Naive thymus-derived CD4-positive, alpha-beta T cell (primary cell): ENCODE measurements at regions not wholly inside any gene's neighbourhood (a gene's known extent, or its start where the extent isn't known, plus 50 kb on each side); places are given as distances from the start of the nearest gene placed in this dataset.
"Not testable (repeated sequence)": the region's sequence is repeated elsewhere in the genome, so short reads cannot be mapped to it uniquely, and the experiment has no call there.

Experiments used
- ATAC-seq: fragments of 150-1000 bp; cut with Tn5 transposase; 2 replicates; pipeline ENCODE4 v1.10.0; 2021; ENCODE audit warnings: mild to moderate bottlenecking, moderate library complexity
- CTCF ChIA-PET: fragments of 350-600 bp; sonication (Branson Sonifier 250); formaldehyde crosslinking; loops from one replicate; lab custom pipeline; 2021; ENCODE audit warnings: antibody characterized with exemption; lab: Charles Lee
- POLR2A ChIA-PET: fragments of 350-600 bp; sonication (Branson Sonifier 250); formaldehyde crosslinking; loops from one replicate; lab custom pipeline; 2021; ENCODE audit warnings: antibody characterized with exemption, inconsistent platforms; lab: Charles Lee
- DNase-seq, 9 donors: peaks; one replicate each; pipeline versions ENCODE4 v3.0.0 to v3.0.0-alpha.2; 2020 to 2022; ENCODE audit warnings: mixed read lengths in 1 of 9
- H3K27ac ChIP-seq: one replicate; pipeline ENCODE4 v1.7.0; 2013; ENCODE audit warnings: mild to moderate bottlenecking, low read depth, low read length, moderate library complexity
- H3K27me3 ChIP-seq, 2 donors: one replicate each; pipeline ENCODE4 v1.7.0; 2013; ENCODE audit warnings: low read length in 2 of 2, mild to moderate bottlenecking in 2 of 2, moderate library complexity in 2 of 2; ENCODE audit not compliant: control insufficient read depth in 2 of 2, insufficient read depth in 2 of 2
- H3K36me3 ChIP-seq, 3 experiments: 1 replicate in 2 of 3; 2 replicates in 1 of 3; pipeline ENCODE4 v1.7.0; 2013; ENCODE audit warnings: low read length in 3 of 3, mild to moderate bottlenecking in 3 of 3, moderate library complexity in 1 of 3; ENCODE audit not compliant: insufficient read depth in 3 of 3, control insufficient read depth in 2 of 3
- H3K4me1 ChIP-seq, 2 donors: one replicate each; pipeline ENCODE4 v1.7.0; 2013; ENCODE audit warnings: low read length in 2 of 2, mild to moderate bottlenecking in 2 of 2, moderate library complexity in 1 of 2; ENCODE audit not compliant: control insufficient read depth in 2 of 2, insufficient read depth in 2 of 2
- H3K4me3 ChIP-seq: 2 replicates; pipeline ENCODE4 v1.7.0; 2013; ENCODE audit warnings: mild to moderate bottlenecking, low read length
- H3K9me3 ChIP-seq, 3 experiments: 1 replicate in 2 of 3; 2 replicates in 1 of 3; pipeline ENCODE4 v1.7.0; 2013; ENCODE audit warnings: low read length in 3 of 3; ENCODE audit not compliant: control insufficient read depth in 2 of 3
- H3K27ac Mint-ChIP-seq, 9 donors: one replicate each; pipeline ENCODE4 v1.8.0; 2020 to 2022; ENCODE audit warnings: mixed read lengths in 9 of 9, mild to moderate bottlenecking in 8 of 9, moderate library complexity in 5 of 9, inconsistent platforms in 2 of 9
- H3K27me3 Mint-ChIP-seq, 5 donors: one replicate each; pipeline ENCODE4 v1.8.0; 2021 to 2022; ENCODE audit warnings: mixed read lengths in 5 of 5, mild to moderate bottlenecking in 1 of 5
- H3K36me3 Mint-ChIP-seq, 5 donors: one replicate each; pipeline ENCODE4 v1.8.0; 2020 to 2022; ENCODE audit warnings: mixed read lengths in 5 of 5, mild to moderate bottlenecking in 3 of 5, inconsistent platforms in 1 of 5
- H3K4me1 Mint-ChIP-seq, 7 donors: one replicate each; pipeline ENCODE4 v1.8.0; 2020 to 2022; ENCODE audit warnings: mixed read lengths in 7 of 7, mild to moderate bottlenecking in 3 of 7, inconsistent platforms in 1 of 7
- H3K4me3 Mint-ChIP-seq, 10 donors: one replicate each; pipeline ENCODE4 v1.8.0; 2020 to 2022; ENCODE audit warnings: mild to moderate bottlenecking in 10 of 10, mixed read lengths in 10 of 10, moderate library complexity in 6 of 10, inconsistent platforms in 2 of 10
- H3K9me3 Mint-ChIP-seq, 11 donors: one replicate each; pipeline ENCODE4 v1.8.0; 2020 to 2022; ENCODE audit warnings: mixed read lengths in 11 of 11, mild to moderate bottlenecking in 4 of 11, inconsistent platforms in 1 of 11, moderate library complexity in 1 of 11
- intact Hi-C, 2 donors: fragments of 100-400 bp; cut with micrococcal nuclease; formaldehyde crosslinking; loops; one replicate each; pipeline ENCODE4 v1.15.1; 2023

- Mint-ChIP-seq H3K36me3 (no peaks in the 10 kb centered on the region), H3K27ac (no peak overlapping the region), H3K4me3 (no peak overlapping the region), H3K9me3 (peaks cover 0 to 12% (median 0%) of the 10 kb centered on the region in 11 donors), H3K27me3 (no peaks in the 10 kb centered on the region), H3K4me1 (no peaks in the 10 kb centered on the region)
- no peaks in the 10 kb centered on the region for H3K27me3 ChIP-seq
- POLR2A ChIA-PET: no interaction called here
- H3K27ac ChIP-seq: no peak overlapping the region
- H3K4me3 ChIP-seq: no peak overlapping the region
- no peaks in the 10 kb centered on the region for H3K9me3 ChIP-seq
- CTCF ChIA-PET: no interaction called here
- DNase-seq (no peak), ATAC-seq (no peak)
- intact Hi-C loops: no loop called here
- H3K4me1 ChIP-seq: no peaks in the 10 kb centered on the region
- H3K36me3 ChIP-seq: no peaks in the 10 kb centered on the region
Measured at GRCh38 chr2:53036196-53036595, 731.4 kb upstream of the CHAC2 start.

DNA sequence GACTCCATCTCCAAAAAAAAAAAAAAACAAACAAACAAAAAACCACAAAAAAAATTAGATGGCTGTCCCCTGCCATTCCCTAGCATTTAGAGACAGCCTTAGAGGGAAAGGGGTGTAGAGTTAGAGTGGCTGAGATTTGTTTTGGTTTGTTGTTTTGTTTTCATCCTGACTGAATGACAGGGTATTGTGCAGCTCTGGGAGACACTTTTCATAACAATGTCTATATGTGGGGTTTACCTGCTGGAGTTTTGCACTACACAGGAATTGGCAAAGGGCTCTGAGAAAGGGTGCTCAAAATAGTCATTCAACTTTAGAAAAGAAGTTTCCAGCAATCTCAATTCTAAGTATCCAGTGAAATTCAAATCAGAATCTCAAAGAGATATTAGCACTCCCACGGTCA is 732.5 kb upstream of the CHAC2 start:
- H3K9me3 Mint-ChIP-seq: peaks cover 0 to 12% (median 0%) of the 10 kb centered on the region in 11 donors
- POLR2A ChIA-PET: no interaction called here
- intact Hi-C loops: no loop called here
- H3K4me3 Mint-ChIP-seq: no peak overlapping the region
- Histone ChIP-seq H3K27me3 (no peaks in the 10 kb centered on the region), H3K9me3 (no peaks in the 10 kb centered on the region), H3K4me1 (no peaks in the 10 kb centered on the region), H3K27ac (no peak overlapping the region), H3K4me3 (no peak overlapping the region), H3K36me3 (no peaks in the 10 kb centered on the region)
- DNase-seq (no peak), ATAC-seq (no peak)
- no peak overlapping the region for H3K27ac Mint-ChIP-seq
- no peaks in the 10 kb centered on the region for H3K4me1 Mint-ChIP-seq
- H3K36me3 Mint-ChIP-seq: no peaks in the 10 kb centered on the region
- CTCF ChIA-PET: no interaction called here
- H3K27me3 Mint-ChIP-seq: no peaks in the 10 kb centered on the region

- Histone ChIP-seq H3K27ac (no peak overlapping the region), H3K9me3 (no peaks in the 10 kb centered on the region), H3K27me3 (no peaks in the 10 kb centered on the region), H3K4me3 (no peak overlapping the region), H3K4me1 (no peaks in the 10 kb centered on the region), H3K36me3 (no peaks in the 10 kb centered on the region)
- H3K4me3 Mint-ChIP-seq: no peak overlapping the region
- no peak for DNase-seq
- intact Hi-C loops: no loop called here
- ChIA-PET CTCF (no interaction called here), POLR2A (no interaction called here)
- H3K27ac Mint-ChIP-seq: no peak overlapping the region
- H3K27me3 Mint-ChIP-seq: no peaks in the 10 kb centered on the region
- ATAC-seq: no peak
- H3K9me3 Mint-ChIP-seq: peaks cover 0 to 12% (median 0%) of the 10 kb centered on the region in 11 donors
- no peaks in the 10 kb centered on the region for H3K36me3 Mint-ChIP-seq
- H3K4me1 Mint-ChIP-seq: no peaks in the 10 kb centered on the region
Measured at GRCh38 chr2:53033411-53033810, 734.2 kb upstream of the CHAC2 start.

DNA sequence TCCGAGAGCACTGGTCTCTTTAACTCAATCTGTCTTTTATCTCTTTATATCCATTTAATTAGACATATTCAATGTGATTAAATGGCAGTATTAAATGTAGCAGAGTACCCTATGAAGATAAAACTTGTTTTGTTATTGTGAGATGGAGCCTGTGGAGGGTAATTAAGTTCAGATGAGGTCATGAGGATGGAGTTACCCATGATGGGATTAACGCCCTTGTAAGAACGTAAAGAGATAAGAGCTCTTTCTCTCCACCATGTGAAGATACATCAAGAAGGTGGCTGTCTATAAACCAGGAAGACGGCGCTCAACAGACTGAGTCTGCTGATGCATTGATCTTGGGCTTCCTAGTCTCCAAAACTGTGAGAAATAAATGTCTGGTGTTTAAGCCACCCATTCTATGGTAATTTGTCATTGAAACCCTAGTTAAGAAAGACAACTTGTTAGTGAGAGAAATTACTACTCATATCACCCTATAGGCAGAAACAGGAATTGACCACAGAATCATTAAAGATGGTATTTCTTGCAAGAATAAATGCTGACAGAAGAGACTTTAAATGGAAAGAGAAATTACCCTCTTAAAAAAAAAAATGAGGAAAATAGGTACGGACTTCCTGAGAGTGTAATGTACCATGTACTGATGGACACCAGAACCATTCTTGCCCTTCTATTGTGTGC is 738.7 kb upstream of the CHAC2 start:
- Mint-ChIP-seq H3K36me3 (no peaks in the 10 kb centered on the region), H3K9me3 (peaks cover 0 to 8% (median 0%) of the 10 kb centered on the region in 11 donors), H3K27ac (no peak overlapping the region), H3K4me1 (no peaks in the 10 kb centered on the region), H3K4me3 (no peak overlapping the region), H3K27me3 (no peaks in the 10 kb centered on the region)
- DNase-seq: no peak
- no peak overlapping the region for H3K27ac ChIP-seq
- no peaks in the 10 kb centered on the region for H3K9me3 ChIP-seq
- H3K4me1 ChIP-seq: no peaks in the 10 kb centered on the region
- ChIA-PET CTCF (no interaction called here), POLR2A (no interaction called here)
- no peak for ATAC-seq
- H3K27me3 ChIP-seq: no peaks in the 10 kb centered on the region
- H3K4me3 ChIP-seq: no peak overlapping the region
- intact Hi-C loops: no loop called here
- H3K36me3 ChIP-seq: no peaks in the 10 kb centered on the region

- H3K27me3 Mint-ChIP-seq: no peaks in the 10 kb centered on the region
- peaks cover 0 to 14% (median 0%) of the 10 kb centered on the region in 11 donors for H3K9me3 Mint-ChIP-seq
- Histone ChIP-seq H3K4me1 (no peaks in the 10 kb centered on the region), H3K4me3 (no peak overlapping the region), H3K9me3 (no peaks in the 10 kb centered on the region), H3K36me3 (no peaks in the 10 kb centered on the region), H3K27me3 (no peaks in the 10 kb centered on the region), H3K27ac (no peak overlapping the region)
- POLR2A ChIA-PET: no interaction called here
- intact Hi-C loops: no loop called here
- no peak overlapping the region for H3K27ac Mint-ChIP-seq
- H3K4me1 Mint-ChIP-seq: no peaks in the 10 kb centered on the region
- DNase-seq: no peak
- CTCF ChIA-PET: no interaction called here
- no peak overlapping the region for H3K4me3 Mint-ChIP-seq
- H3K36me3 Mint-ChIP-seq: no peaks in the 10 kb centered on the region
- ATAC-seq: no peak
Measured at GRCh38 chr2:53028225-53028624, 739.4 kb upstream of the CHAC2 start.

DNA sequence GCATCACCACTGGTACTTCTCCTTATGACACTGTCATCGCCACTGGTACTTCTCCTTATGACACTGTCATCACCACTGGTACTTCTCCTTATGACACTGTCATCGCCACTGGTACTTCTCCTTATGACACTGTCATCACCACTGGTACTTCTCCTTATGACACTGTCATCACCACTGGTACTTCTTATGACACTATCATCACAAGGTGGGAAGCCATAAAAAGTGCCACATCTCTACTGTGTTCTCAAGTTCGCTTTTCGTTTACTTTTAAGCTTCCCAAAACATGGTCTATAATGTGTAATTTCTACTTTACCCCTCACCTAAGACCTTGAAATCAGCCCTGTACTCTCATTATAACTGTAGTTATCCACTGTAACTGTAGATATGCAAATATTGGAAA is 745.4 kb upstream of the CHAC2 start:
- H3K4me1 ChIP-seq, H3K4me1 Mint-ChIP-seq, ATAC-seq, H3K27me3 Mint-ChIP-seq, H3K27ac ChIP-seq, H3K9me3 ChIP-seq, CTCF ChIA-PET, intact Hi-C loops, POLR2A ChIA-PET, H3K36me3 ChIP-seq, H3K27me3 ChIP-seq, H3K36me3 Mint-ChIP-seq, H3K4me3 Mint-ChIP-seq, DNase-seq, H3K4me3 ChIP-seq, H3K27ac Mint-ChIP-seq: not testable (repeated sequence)
- H3K9me3 Mint-ChIP-seq: peaks cover 0 to 14% (median 3%) of the 10 kb centered on the region in 11 donors

- Histone ChIP-seq H3K4me1 (no peaks in the 10 kb centered on the region), H3K4me3 (no peak overlapping the region), H3K27ac (no peak overlapping the region), H3K9me3 (no peaks in the 10 kb centered on the region), H3K36me3 (no peaks in the 10 kb centered on the region), H3K27me3 (no peaks in the 10 kb centered on the region)
- no peaks in the 10 kb centered on the region for H3K4me1 Mint-ChIP-seq
- no peak overlapping the region for H3K4me3 Mint-ChIP-seq
- POLR2A ChIA-PET: no interaction called here
- no peaks in the 10 kb centered on the region for H3K27me3 Mint-ChIP-seq
- CTCF ChIA-PET: no interaction called here
- H3K36me3 Mint-ChIP-seq: no peaks in the 10 kb centered on the region
- H3K9me3 Mint-ChIP-seq: peaks cover 0 to 14% (median 2%) of the 10 kb centered on the region in 11 donors
- no peak overlapping the region for H3K27ac Mint-ChIP-seq
- ATAC-seq (no peak), DNase-seq (no peak)
- intact Hi-C loops: no loop called here
Measured at GRCh38 chr2:53021828-53022227, 745.8 kb upstream of the CHAC2 start.
